ENCODE measurements at regions not wholly inside any gene's neighbourhood (a gene's known extent, or its start where the extent isn't known, plus 50 kb on each side); places are given as distances from the start of the nearest gene placed in this dataset.

- Histone ChIP-seq H4K20me1 (ENCODE audit: insufficient read depth, low read length, poor library complexity, severe bottlenecking) (no peaks in the 10 kb centered on the region), H3K27me3 (ENCODE audit: insufficient read depth, low read length, poor library complexity, severe bottlenecking) (no peaks in the 10 kb centered on the region), H3K9me3 (ENCODE audit: insufficient read depth, low read depth, low read length) (no peaks in the 10 kb centered on the region), H3K4me3 (ENCODE audit: low read length, poor library complexity, severe bottlenecking) (no peak overlapping the region), H3K36me3 (ENCODE audit: insufficient read depth, low read length) (no peaks in the 10 kb centered on the region), H2AFZ (ENCODE audit: low read length) (no peak overlapping the region), H3K4me2 (ENCODE audit: low read depth, low read length, poor library complexity, severe bottlenecking) (no peak overlapping the region), H3F3A (ENCODE audit: low read depth) (no peaks in the 10 kb centered on the region), H3K9me2 (replicated peaks; ENCODE audit: low read depth, low read length) (no peaks in the 10 kb centered on the region), H3K79me2 (ENCODE audit: insufficient read depth, low read length) (no peaks in the 10 kb centered on the region), H3K9ac (ENCODE audit: low read depth, low read length, poor library complexity, severe bottlenecking) (no peak overlapping the region), H3K4me1 (ENCODE audit: insufficient read depth, low read length, poor library complexity, severe bottlenecking) (no peaks in the 10 kb centered on the region)
- TF ChIP-seq, protein P1, sequence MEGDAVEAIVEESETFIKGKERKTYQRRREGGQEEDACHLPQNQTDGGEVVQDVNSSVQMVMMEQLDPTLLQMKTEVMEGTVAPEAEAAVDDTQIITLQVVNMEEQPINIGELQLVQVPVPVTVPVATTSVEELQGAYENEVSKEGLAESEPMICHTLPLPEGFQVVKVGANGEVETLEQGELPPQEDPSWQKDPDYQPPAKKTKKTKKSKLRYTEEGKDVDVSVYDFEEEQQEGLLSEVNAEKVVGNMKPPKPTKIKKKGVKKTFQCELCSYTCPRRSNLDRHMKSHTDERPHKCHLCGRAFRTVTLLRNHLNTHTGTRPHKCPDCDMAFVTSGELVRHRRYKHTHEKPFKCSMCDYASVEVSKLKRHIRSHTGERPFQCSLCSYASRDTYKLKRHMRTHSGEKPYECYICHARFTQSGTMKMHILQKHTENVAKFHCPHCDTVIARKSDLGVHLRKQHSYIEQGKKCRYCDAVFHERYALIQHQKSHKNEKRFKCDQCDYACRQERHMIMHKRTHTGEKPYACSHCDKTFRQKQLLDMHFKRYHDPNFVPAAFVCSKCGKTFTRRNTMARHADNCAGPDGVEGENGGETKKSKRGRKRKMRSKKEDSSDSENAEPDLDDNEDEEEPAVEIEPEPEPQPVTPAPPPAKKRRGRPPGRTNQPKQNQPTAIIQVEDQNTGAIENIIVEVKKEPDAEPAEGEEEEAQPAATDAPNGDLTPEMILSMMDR (conservative IDR thresholded peaks at IDR 0.05; ENCODE audit: low read length), result no peak
- TF ChIP-seq EZH2phosphoT487 (IDR thresholded peaks at IDR 0.05; ENCODE audit: borderline replicate concordance), result no peak
These were observed 498.1 kb upstream of the FSTL5 start for GRCh38 chr4:162661913-162662312.

DNA sequence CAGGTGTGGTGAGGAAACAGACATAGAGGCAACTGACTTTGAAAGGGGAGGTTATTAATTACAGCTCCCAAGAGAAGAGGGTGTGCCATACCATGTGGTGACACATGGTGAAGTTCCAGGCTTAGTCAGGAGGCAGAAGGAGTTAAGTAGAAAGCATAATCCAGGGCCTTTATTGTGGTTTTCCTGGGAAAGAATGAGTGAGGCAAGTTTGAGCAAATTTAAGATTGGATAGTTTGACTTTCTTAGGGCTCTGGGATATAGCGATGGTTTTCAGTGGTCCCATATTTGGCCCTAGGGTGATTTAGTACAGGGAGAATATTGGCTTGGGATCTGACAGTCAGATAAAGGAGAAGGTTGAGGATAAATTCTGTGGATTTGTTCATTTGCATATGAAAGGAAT lies 495.9 kb upstream of the FSTL5 start:
- Histone ChIP-seq H3K4me1 (ENCODE audit: insufficient read depth, low read length, poor library complexity, severe bottlenecking) (no peaks in the 10 kb centered on the region), H3F3A (ENCODE audit: low read depth) (no peaks in the 10 kb centered on the region), H3K9me2 (replicated peaks; ENCODE audit: low read depth, low read length) (no peaks in the 10 kb centered on the region), H3K27me3 (ENCODE audit: insufficient read depth, low read length, poor library complexity, severe bottlenecking) (no peaks in the 10 kb centered on the region), H3K4me3 (ENCODE audit: low read length, poor library complexity, severe bottlenecking) (no peak overlapping the region), H3K9me3 (ENCODE audit: insufficient read depth, low read depth, low read length) (no peaks in the 10 kb centered on the region), H2AFZ (ENCODE audit: low read length) (no peak overlapping the region), H3K9ac (ENCODE audit: low read depth, low read length, poor library complexity, severe bottlenecking) (no peak overlapping the region), H3K36me3 (ENCODE audit: insufficient read depth, low read length) (no peaks in the 10 kb centered on the region), H3K4me2 (ENCODE audit: low read depth, low read length, poor library complexity, severe bottlenecking) (no peak overlapping the region), H3K79me2 (ENCODE audit: insufficient read depth, low read length) (no peaks in the 10 kb centered on the region), H4K20me1 (ENCODE audit: insufficient read depth, low read length, poor library complexity, severe bottlenecking) (no peaks in the 10 kb centered on the region)
- TF ChIP-seq EZH2phosphoT487 (IDR thresholded peaks at IDR 0.05; ENCODE audit: borderline replicate concordance), result no peak
- TF ChIP-seq, protein P1 (conservative IDR thresholded peaks at IDR 0.05; ENCODE audit: low read length), result no peak

- no peaks in the 10 kb centered on the region for H3K27me3 ChIP-seq (ENCODE audit: insufficient read depth, low read length, poor library complexity, severe bottlenecking)
- no peak for TF ChIP-seq EZH2phosphoT487 (IDR thresholded peaks at IDR 0.05; ENCODE audit: borderline replicate concordance)
- TF ChIP-seq, protein P1 (conservative IDR thresholded peaks at IDR 0.05; ENCODE audit: low read length), result no peak
These were observed 494.2 kb upstream of the FSTL5 start for GRCh38 chr4:162657966-162658365.

More at GRCh38 chr4:162657966-162658365, 494.2 kb upstream of the FSTL5 start:
- Histone ChIP-seq H4K20me1 (ENCODE audit: insufficient read depth, low read length, poor library complexity, severe bottlenecking) (no peaks in the 10 kb centered on the region), H3K4me3 (ENCODE audit: low read length, poor library complexity, severe bottlenecking) (no peak overlapping the region), H3K4me1 (ENCODE audit: insufficient read depth, low read length, poor library complexity, severe bottlenecking) (no peaks in the 10 kb centered on the region), H3K9me3 (ENCODE audit: insufficient read depth, low read depth, low read length) (no peaks in the 10 kb centered on the region), H3K36me3 (ENCODE audit: insufficient read depth, low read length) (no peaks in the 10 kb centered on the region), H3K4me2 (ENCODE audit: low read depth, low read length, poor library complexity, severe bottlenecking) (no peak overlapping the region), H3K9me2 (replicated peaks; ENCODE audit: low read depth, low read length) (no peaks in the 10 kb centered on the region), H3K79me2 (ENCODE audit: insufficient read depth, low read length) (no peaks in the 10 kb centered on the region), H3K9ac (ENCODE audit: low read depth, low read length, poor library complexity, severe bottlenecking) (no peak overlapping the region), H2AFZ (ENCODE audit: low read length) (no peak overlapping the region), H3F3A (ENCODE audit: low read depth) (no peaks in the 10 kb centered on the region)

All from Loucy (cell line).